Suprapubic skin (tissue), 4 donors: ENCODE measurements at regions not wholly inside any gene's neighbourhood (a gene's known extent, or its start where the extent isn't known, plus 50 kb on each side); places are given as distances from the start of the nearest gene placed in this dataset.

Experiments used
- DNase-seq, 2 donors: peaks; one replicate each; pipeline ENCODE4 v3.0.0-alpha.2; 2019; ENCODE audit warnings: low spot score in 2 of 2
- H3K27ac ChIP-seq: fragments of 200-600 bp; sonication (generic); one replicate; pipeline ENCODE4 v1.5.1; 2019
- H3K27me3 ChIP-seq: fragments of 200-600 bp; sonication (generic); one replicate; pipeline ENCODE4 v1.5.1; 2019
- H3K36me3 ChIP-seq: fragments of 200-600 bp; sonication (generic); one replicate; pipeline ENCODE4 v1.5.1; 2019
- H3K4me1 ChIP-seq: fragments of 200-600 bp; sonication (generic); one replicate; pipeline ENCODE4 v1.5.1; 2019
- H3K4me3 ChIP-seq: fragments of 200-600 bp; sonication (generic); one replicate; pipeline ENCODE4 v1.5.1; 2019; ENCODE audit warnings: mild to moderate bottlenecking
- H3K9me3 ChIP-seq: fragments of 200-600 bp; sonication (generic); one replicate; pipeline ENCODE4 v1.5.1; 2019
- EP300 ChIP-seq: sonication (generic); formaldehyde crosslinking; IDR thresholded peaks from one replicate; pipeline ENCODE4 v1.6.1; 2017; ENCODE audit warnings: antibody characterized with exemption
- POLR2A ChIP-seq, 2 donors: fragments of 450-650 bp; IDR thresholded peaks; one replicate each; pipeline ENCODE4 v1.6.1; 2017; ENCODE audit warnings: antibody characterized with exemption in 2 of 2, mild to moderate bottlenecking in 2 of 2, moderate library complexity in 2 of 2
- POLR2AphosphoS5 ChIP-seq, 3 donors: sonication (generic); formaldehyde crosslinking; IDR thresholded peaks; one replicate each; pipeline ENCODE4 v1.6.1; 2017; ENCODE audit warnings: antibody characterized with exemption in 3 of 3
- whole genome bisulfite sequencing: methylation state at CpG from one replicate; pipeline ENCODE4 v1.1.5; 2018; 5-methylcytosine and 5-hydroxymethylcytosine counted together
- TF ChIP-seq, protein P1 (sequence below), 2 donors: fragments of 200-600 bp in 1 of 2; fragments of 450-650 bp in 1 of 2; sonication (generic) in 1 of 2; IDR thresholded peaks; one replicate each; pipeline ENCODE4 v1.5.1; 2016 to 2019; ENCODE audit warnings: antibody characterized with exemption in 2 of 2, mild to moderate bottlenecking in 1 of 2, moderate library complexity in 1 of 2

- no peaks in the 10 kb centered on the region for H3K4me1 ChIP-seq
- no peak overlapping the region for H3K4me3 ChIP-seq
- 16% methylated on average over 4 of the region's 4 CpGs for WGBS
- H3K27ac ChIP-seq: no peak overlapping the region
- no peaks in the 10 kb centered on the region for H3K27me3 ChIP-seq
- no peak for DNase-seq
- TF ChIP-seq POLR2AphosphoS5 (IDR thresholded peaks at IDR 0.05) (no peak), EP300 (no peak), POLR2A (IDR thresholded peaks at IDR 0.05) (no peak)
- TF ChIP-seq, protein P1, sequence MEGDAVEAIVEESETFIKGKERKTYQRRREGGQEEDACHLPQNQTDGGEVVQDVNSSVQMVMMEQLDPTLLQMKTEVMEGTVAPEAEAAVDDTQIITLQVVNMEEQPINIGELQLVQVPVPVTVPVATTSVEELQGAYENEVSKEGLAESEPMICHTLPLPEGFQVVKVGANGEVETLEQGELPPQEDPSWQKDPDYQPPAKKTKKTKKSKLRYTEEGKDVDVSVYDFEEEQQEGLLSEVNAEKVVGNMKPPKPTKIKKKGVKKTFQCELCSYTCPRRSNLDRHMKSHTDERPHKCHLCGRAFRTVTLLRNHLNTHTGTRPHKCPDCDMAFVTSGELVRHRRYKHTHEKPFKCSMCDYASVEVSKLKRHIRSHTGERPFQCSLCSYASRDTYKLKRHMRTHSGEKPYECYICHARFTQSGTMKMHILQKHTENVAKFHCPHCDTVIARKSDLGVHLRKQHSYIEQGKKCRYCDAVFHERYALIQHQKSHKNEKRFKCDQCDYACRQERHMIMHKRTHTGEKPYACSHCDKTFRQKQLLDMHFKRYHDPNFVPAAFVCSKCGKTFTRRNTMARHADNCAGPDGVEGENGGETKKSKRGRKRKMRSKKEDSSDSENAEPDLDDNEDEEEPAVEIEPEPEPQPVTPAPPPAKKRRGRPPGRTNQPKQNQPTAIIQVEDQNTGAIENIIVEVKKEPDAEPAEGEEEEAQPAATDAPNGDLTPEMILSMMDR (IDR thresholded peaks at IDR 0.05): no peak
- H3K36me3 ChIP-seq: no peaks in the 10 kb centered on the region
- no peaks in the 10 kb centered on the region for H3K9me3 ChIP-seq
Measured at GRCh38 chr5:174991847-174992246, 267.5 kb downstream of the MSX2 start.

DNA sequence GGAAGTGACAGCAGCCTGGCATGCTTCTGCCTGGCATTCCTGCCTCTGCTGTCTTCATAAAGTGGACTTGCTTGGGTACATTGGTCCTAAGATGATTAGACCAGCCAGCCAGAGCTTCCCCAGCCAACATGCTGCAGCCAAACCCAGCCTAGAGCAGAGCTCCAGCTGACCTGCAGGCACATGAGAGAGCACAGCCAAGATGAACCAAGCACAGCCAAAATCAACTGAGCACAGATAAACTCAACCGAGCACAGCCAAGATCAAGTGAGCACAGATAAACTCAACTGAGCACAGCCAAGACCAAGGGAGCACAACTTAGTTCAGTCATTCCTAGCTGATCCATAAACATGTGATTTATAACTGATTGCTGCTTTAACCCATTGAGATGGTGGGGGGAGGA, 266.5 kb downstream of the MSX2 start:
- DNase-seq: no peak
- Histone ChIP-seq H3K27me3 (no peaks in the 10 kb centered on the region), H3K4me3 (no peak overlapping the region), H3K9me3 (no peaks in the 10 kb centered on the region), H3K27ac (no peak overlapping the region), H3K4me1 (no peaks in the 10 kb centered on the region), H3K36me3 (no peaks in the 10 kb centered on the region)
- 92% methylated on average over 1 of the region's 1 CpG for WGBS
- TF ChIP-seq POLR2AphosphoS5 (IDR thresholded peaks at IDR 0.05): no peak
- no peak for TF ChIP-seq EP300
- no peak for TF ChIP-seq POLR2A (IDR thresholded peaks at IDR 0.05)
- TF ChIP-seq, protein P1 (IDR thresholded peaks at IDR 0.05): no peak

- H3K4me3 ChIP-seq: no peak overlapping the region
- DNase-seq: no peak
- TF ChIP-seq EP300 (no peak), POLR2A (IDR thresholded peaks at IDR 0.05) (no peak), POLR2AphosphoS5 (IDR thresholded peaks at IDR 0.05) (no peak)
- TF ChIP-seq, protein P1 (IDR thresholded peaks at IDR 0.05): no peak
- no peak overlapping the region for H3K27ac ChIP-seq
- 55% methylated on average over 8 of the region's 8 CpGs for WGBS
- no peaks in the 10 kb centered on the region for H3K9me3 ChIP-seq
- H3K36me3 ChIP-seq: no peaks in the 10 kb centered on the region
- no peaks in the 10 kb centered on the region for H3K4me1 ChIP-seq
- no peaks in the 10 kb centered on the region for H3K27me3 ChIP-seq
Measured at GRCh38 chr5:174987443-174988012, 263.1 kb downstream of the MSX2 start.

DNA sequence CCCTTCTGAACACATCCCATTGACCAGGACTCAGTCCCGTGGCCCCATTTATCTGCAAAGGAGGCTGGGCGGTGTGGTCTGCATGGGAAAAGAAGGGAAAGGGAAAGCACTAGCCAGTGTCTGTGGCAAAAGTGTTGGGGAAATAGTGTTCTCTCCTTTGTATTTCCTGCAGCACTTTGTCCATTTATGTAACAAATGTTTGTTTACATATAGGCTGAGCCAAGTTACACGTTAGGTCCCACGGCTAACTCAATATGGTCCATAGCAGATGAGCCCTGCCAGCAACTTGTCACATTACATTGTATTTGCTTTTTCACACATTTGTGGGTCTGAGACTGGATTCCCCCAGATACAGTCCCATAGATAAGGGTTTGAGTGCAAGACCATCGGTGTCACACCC, 260.5 kb downstream of the MSX2 start:
- Histone ChIP-seq H3K4me3 (no peak overlapping the region), H3K9me3 (no peaks in the 10 kb centered on the region), H3K36me3 (no peaks in the 10 kb centered on the region), H3K27me3 (no peaks in the 10 kb centered on the region), H3K27ac (no peak overlapping the region), H3K4me1 (no peaks in the 10 kb centered on the region)
- TF ChIP-seq POLR2A (IDR thresholded peaks at IDR 0.05) (no peak), EP300 (no peak), POLR2AphosphoS5 (IDR thresholded peaks at IDR 0.05) (no peak)
- TF ChIP-seq, protein P1 (IDR thresholded peaks at IDR 0.05): no peak
- DNase-seq: no peak
- WGBS: 88% methylated on average over 5 of the region's 5 CpGs

GRCh38 chr5:174982485-174982884, 258.1 kb downstream of the MSX2 start:
- DNase-seq: no peak
- Histone ChIP-seq H3K27ac (no peak overlapping the region), H3K27me3 (no peaks in the 10 kb centered on the region), H3K9me3 (no peaks in the 10 kb centered on the region), H3K36me3 (no peaks in the 10 kb centered on the region), H3K4me3 (no peak overlapping the region), H3K4me1 (no peaks in the 10 kb centered on the region)
- WGBS: 45% methylated on average over 2 of the region's 2 CpGs
- TF ChIP-seq EP300: no peak
- no peak for TF ChIP-seq POLR2A (IDR thresholded peaks at IDR 0.05)
- TF ChIP-seq, protein P1 (IDR thresholded peaks at IDR 0.05): no peak
- no peak for TF ChIP-seq POLR2AphosphoS5 (IDR thresholded peaks at IDR 0.05)
